ENCODE measurements at regions not wholly inside any gene's neighbourhood (a gene's known extent, or its start where the extent isn't known, plus 50 kb on each side); places are given as distances from the start of the nearest gene placed in this dataset.
A peak's percentile ranks its signal among the peaks of the same experiment; 100 is the strongest.

DNA sequence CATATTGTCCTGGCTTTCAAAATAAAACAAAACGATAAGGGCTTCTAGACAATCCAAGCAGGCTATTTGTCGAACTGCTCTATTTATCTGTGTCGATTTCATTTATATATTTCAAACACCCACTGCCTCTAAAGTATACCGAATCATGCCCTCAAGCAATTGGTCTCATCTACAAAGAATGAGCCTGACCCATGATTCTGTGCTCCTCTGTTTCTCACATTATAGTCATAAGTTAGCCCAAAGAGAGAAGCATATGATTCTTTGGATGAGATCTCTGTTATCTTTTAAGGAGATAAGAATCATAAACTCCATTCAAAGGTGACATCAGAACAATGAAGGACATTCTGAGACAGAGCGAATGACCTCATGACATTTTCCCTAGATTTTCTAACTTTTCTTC, 191.1 kb downstream of the MAP2K6 start:
- no peak for DNase-seq

GRCh38 chr17:69606142-69606800, 191.8 kb downstream of the MAP2K6 start:
- no peak for DNase-seq

- peak; percentile 74 for DNase-seq
These were observed 192.8 kb downstream of the MAP2K6 start for GRCh38 chr17:69607162-69607834.

DNA sequence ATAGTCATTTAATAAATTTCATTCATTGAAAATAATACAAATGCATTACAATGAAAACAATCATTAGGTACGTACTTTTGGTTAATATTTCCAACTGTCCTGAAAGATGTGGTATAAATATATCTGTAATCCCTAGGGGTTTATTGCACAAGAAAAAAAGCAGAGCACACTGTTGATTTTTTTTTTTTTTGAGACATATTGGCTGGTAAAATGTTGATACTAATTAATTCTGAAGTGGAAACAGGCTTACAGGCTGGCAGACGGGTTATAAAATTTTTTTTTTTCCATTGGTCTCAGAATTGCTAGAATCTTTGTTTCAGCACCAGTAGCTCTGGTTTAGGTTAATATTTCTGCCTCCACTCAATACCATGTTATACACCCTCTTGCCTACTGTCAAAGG, 193.6 kb downstream of the MAP2K6 start:
- DNase-seq: no peak

GRCh38 chr17:69608808-69609472, 194.4 kb downstream of the MAP2K6 start:
- DNase-seq: no peak

DNA sequence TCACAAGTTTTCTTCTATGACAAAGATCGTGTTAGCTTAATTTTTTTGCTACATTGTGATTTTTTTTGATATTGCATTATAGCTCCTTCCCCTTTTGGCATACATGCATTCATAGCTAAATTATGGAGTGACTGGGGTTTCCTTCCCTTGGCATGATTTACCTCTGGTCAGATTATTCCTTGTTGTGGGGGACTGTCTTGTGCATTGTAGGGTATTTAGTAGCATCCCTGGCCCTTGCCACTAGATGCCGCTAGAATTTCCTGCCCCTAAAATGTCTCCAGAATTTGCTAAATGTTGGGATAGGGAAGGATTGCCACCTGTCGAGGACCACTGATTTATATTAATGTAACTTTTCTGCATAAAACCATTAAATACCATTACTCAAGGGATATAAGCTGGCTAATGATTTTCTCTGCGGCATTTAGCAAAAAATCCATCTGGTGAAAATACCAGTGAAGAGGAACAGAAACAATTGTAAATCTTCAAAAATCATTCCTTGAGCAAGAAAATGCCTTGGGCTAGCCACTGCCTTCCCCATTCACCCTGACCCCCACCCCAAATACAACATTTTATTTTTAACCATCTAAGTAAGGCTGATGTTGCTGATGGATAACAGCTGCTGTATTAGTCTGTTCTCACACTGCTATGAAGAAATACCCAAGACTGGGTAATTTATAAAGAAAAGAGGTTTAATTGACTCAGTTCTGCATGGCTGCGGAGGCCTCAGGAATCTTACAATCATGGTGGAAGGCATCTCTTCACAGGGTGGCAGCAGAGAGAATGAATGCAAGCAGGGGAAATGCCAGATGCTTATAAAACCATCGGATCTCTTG, 195.2 kb downstream of the MAP2K6 start:
- DNase-seq: peak; percentile 26

GRCh38 chr17:69620363-69620762, 205.9 kb downstream of the MAP2K6 start:
- no peak for DNase-seq

- DNase-seq: no peak
These were observed 211.0 kb downstream of the MAP2K6 start for GRCh38 chr17:69625474-69625873.

- no peak for DNase-seq
These were observed 215.6 kb downstream of the MAP2K6 start for GRCh38 chr17:69630056-69630635.

- no peak for DNase-seq
These were observed 220.3 kb downstream of the MAP2K6 start for GRCh38 chr17:69634844-69635243.

GRCh38 chr17:69637446-69638156, 223.1 kb downstream of the MAP2K6 start:
- no peak for DNase-seq

- no peak for DNase-seq
These were observed 224.6 kb downstream of the MAP2K6 start for GRCh38 chr17:69639096-69639495.

- DNase-seq: no peak
These were observed 225.6 kb downstream of the MAP2K6 start for GRCh38 chr17:69640073-69640472.

- DNase-seq: no peak
These were observed 229.2 kb downstream of the MAP2K6 start for GRCh38 chr17:69643686-69644085.

DNA sequence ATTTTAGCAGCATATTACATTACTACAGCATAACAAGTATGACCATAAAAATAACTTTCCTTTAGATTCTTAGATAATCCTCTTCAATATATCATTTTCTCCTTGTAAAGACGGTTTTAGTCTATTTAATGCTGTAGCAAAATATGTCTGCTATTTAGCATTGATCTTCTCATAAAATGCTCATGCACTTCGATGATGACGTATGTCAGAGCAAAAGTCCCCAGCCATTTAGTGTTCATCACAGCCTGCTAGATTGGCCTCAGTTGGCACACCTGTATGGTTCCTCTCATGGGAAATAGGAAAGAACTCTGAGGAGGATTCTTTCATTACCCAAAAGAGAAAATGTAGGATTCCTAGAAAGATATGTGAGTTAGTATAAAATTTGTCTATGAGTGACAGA, 232.2 kb downstream of the MAP2K6 start:
- no peak for DNase-seq

GRCh38 chr17:69650881-69651280, 236.4 kb downstream of the MAP2K6 start:
- no peak for DNase-seq

- no peak for DNase-seq
These were observed 237.4 kb downstream of the MAP2K6 start for GRCh38 chr17:69651921-69652320.

GRCh38 chr17:69654981-69655855, 240.7 kb downstream of the MAP2K6 start:
- DNase-seq: peak; percentile 23

GRCh38 chr17:69655902-69656301, 241.4 kb downstream of the MAP2K6 start:
- DNase-seq: no peak

GRCh38 chr17:69669441-69670178, 255.1 kb downstream of the MAP2K6 start:
- DNase-seq: no peak

Measured in OCI-M1 (cell line).